Breast epithelium (tissue), 3 donors: ENCODE measurements at regions not wholly inside any gene's neighbourhood (a gene's known extent, or its start where the extent isn't known, plus 50 kb on each side); places are given as distances from the start of the nearest gene placed in this dataset.

Experiments
- POLR2A ChIP-seq: fragments of 450-650 bp; IDR thresholded peaks from one replicate; pipeline ENCODE4 v1.6.1; 2016; ENCODE audit warnings: antibody characterized with exemption, mild to moderate bottlenecking, moderate library complexity
- POLR2AphosphoS5 ChIP-seq, 3 donors: sonication (generic); formaldehyde crosslinking; IDR thresholded peaks; one replicate each; pipeline ENCODE4 v1.6.1; 2017; ENCODE audit warnings: antibody characterized with exemption in 3 of 3
- TF ChIP-seq, protein P1 (sequence below), 3 donors: fragments of 450-650 bp; IDR thresholded peaks; one replicate each; pipeline ENCODE4 v1.5.1; 2016 to 2017; ENCODE audit warnings: antibody characterized with exemption in 3 of 3, mild to moderate bottlenecking in 3 of 3, moderate library complexity in 3 of 3

DNA sequence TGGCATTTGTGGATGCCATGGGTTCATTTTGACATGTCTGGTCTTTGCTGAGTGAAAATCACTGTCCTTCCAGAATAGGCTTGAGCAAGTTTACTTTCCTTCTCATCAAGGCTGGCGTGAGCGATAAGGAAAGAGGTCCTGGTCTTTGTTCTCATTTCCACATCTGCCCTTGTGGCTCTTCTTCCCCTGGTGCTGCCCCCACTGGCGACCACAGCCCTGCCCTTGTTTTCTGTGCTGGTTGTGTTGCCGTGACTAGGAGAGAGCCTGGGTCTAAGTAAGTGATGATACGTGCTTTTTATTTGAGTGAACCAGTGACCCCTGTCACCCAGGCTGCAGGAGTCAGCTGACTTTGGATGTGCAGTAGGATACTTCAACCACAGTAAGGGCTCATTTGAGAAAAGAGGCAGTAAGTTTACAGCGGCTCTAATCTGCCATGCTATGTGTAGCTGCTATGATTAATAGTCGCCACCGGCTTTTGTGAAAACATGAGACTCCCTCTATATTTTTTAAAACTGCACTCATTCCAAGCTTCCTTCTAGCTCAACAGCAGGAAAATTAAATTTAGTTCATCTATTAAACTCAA is 441.7 kb downstream of the RNF144A start:
- TF ChIP-seq, protein P1, sequence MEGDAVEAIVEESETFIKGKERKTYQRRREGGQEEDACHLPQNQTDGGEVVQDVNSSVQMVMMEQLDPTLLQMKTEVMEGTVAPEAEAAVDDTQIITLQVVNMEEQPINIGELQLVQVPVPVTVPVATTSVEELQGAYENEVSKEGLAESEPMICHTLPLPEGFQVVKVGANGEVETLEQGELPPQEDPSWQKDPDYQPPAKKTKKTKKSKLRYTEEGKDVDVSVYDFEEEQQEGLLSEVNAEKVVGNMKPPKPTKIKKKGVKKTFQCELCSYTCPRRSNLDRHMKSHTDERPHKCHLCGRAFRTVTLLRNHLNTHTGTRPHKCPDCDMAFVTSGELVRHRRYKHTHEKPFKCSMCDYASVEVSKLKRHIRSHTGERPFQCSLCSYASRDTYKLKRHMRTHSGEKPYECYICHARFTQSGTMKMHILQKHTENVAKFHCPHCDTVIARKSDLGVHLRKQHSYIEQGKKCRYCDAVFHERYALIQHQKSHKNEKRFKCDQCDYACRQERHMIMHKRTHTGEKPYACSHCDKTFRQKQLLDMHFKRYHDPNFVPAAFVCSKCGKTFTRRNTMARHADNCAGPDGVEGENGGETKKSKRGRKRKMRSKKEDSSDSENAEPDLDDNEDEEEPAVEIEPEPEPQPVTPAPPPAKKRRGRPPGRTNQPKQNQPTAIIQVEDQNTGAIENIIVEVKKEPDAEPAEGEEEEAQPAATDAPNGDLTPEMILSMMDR (IDR thresholded peaks at IDR 0.05), result no peak
- TF ChIP-seq POLR2A, result no peak
- no peak for TF ChIP-seq POLR2AphosphoS5 (IDR thresholded peaks at IDR 0.05)
